ENCODE measurements at regions not wholly inside any gene's neighbourhood (a gene's known extent, or its start where the extent isn't known, plus 50 kb on each side); places are given as distances from the start of the nearest gene placed in this dataset.

- TF ChIP-seq, protein P1, sequence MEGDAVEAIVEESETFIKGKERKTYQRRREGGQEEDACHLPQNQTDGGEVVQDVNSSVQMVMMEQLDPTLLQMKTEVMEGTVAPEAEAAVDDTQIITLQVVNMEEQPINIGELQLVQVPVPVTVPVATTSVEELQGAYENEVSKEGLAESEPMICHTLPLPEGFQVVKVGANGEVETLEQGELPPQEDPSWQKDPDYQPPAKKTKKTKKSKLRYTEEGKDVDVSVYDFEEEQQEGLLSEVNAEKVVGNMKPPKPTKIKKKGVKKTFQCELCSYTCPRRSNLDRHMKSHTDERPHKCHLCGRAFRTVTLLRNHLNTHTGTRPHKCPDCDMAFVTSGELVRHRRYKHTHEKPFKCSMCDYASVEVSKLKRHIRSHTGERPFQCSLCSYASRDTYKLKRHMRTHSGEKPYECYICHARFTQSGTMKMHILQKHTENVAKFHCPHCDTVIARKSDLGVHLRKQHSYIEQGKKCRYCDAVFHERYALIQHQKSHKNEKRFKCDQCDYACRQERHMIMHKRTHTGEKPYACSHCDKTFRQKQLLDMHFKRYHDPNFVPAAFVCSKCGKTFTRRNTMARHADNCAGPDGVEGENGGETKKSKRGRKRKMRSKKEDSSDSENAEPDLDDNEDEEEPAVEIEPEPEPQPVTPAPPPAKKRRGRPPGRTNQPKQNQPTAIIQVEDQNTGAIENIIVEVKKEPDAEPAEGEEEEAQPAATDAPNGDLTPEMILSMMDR (conservative IDR thresholded peaks at IDR 0.05 in 1 of 2, IDR thresholded peaks at IDR 0.05 in 1 of 2; ENCODE audit: low read depth in 1 of 2, low read length in 2 of 2) = no peak
- TF ChIP-seq EZH2 (IDR thresholded peaks at IDR 0.05; ENCODE audit: low read length, missing control alignments) = no peak
These were observed 322.7 kb downstream of the FOXO1 start for GRCh38 chr13:40343550-40344269.

Measured in fibroblast of lung (primary cell).